ENCODE measurements at regions not wholly inside any gene's neighbourhood (a gene's known extent, or its start where the extent isn't known, plus 50 kb on each side); places are given as distances from the start of the nearest gene placed in this dataset.
"Not testable (repeated sequence)": the region's sequence is repeated elsewhere in the genome, so short reads cannot be mapped to it uniquely, and the experiment has no call there.

- no peaks in the 10 kb centered on the region for H3K79me2 ChIP-seq (ENCODE audit: control insufficient read depth, insufficient read depth, low read length, unreplicated experiment)
- no peaks in the 10 kb centered on the region for H3K36me3 ChIP-seq (ENCODE audit: insufficient read depth, low read length)
- no peaks in the 10 kb centered on the region for H3K27me3 ChIP-seq (ENCODE audit: insufficient read depth, low read length)
- H3K4me3 ChIP-seq (ENCODE audit: low read depth, low read length): no peak overlapping the region
- no peak overlapping the region for H2AFZ ChIP-seq (ENCODE audit: low read length, unreplicated experiment)
- no peak overlapping the region for H3K27ac ChIP-seq (ENCODE audit: low read depth, low read length)
- H3K4me1 ChIP-seq (ENCODE audit: control insufficient read depth, insufficient read depth, low read length, unreplicated experiment): no peaks in the 10 kb centered on the region
Measured at GRCh38 chr7:4472728-4473127, 209.4 kb upstream of the FOXK1 start.

- Histone ChIP-seq H2AFZ (ENCODE audit: low read length, unreplicated experiment) (no peak overlapping the region), H3K4me1 (ENCODE audit: control insufficient read depth, insufficient read depth, low read length, unreplicated experiment) (no peaks in the 10 kb centered on the region), H3K36me3 (ENCODE audit: insufficient read depth, low read length) (no peaks in the 10 kb centered on the region), H3K27me3 (ENCODE audit: insufficient read depth, low read length) (no peaks in the 10 kb centered on the region), H3K79me2 (ENCODE audit: control insufficient read depth, insufficient read depth, low read length, unreplicated experiment) (no peaks in the 10 kb centered on the region), H3K27ac (ENCODE audit: low read depth, low read length) (no peak overlapping the region), H3K4me3 (ENCODE audit: low read depth, low read length) (no peak overlapping the region)
Measured at GRCh38 chr7:4479367-4480039, 202.6 kb upstream of the FOXK1 start.

GRCh38 chr7:4480131-4480530 is 202.0 kb upstream of the FOXK1 start:
- H3K27ac ChIP-seq (ENCODE audit: low read depth, low read length); H3K4me3 ChIP-seq (ENCODE audit: low read depth, low read length): not testable (repeated sequence)

GRCh38 chr7:4483851-4484250 is 198.2 kb upstream of the FOXK1 start:
- Histone ChIP-seq H3K27ac (ENCODE audit: low read depth, low read length) (no peak overlapping the region), H2AFZ (ENCODE audit: low read length, unreplicated experiment) (no peak overlapping the region), H3K27me3 (ENCODE audit: insufficient read depth, low read length) (no peaks in the 10 kb centered on the region), H3K4me3 (ENCODE audit: low read depth, low read length) (no peak overlapping the region), H3K79me2 (ENCODE audit: control insufficient read depth, insufficient read depth, low read length, unreplicated experiment) (no peaks in the 10 kb centered on the region), H3K36me3 (ENCODE audit: insufficient read depth, low read length) (no peaks in the 10 kb centered on the region), H3K4me1 (ENCODE audit: control insufficient read depth, insufficient read depth, low read length, unreplicated experiment) (no peaks in the 10 kb centered on the region)

More at GRCh38 chr7:4480131-4480530, 202.0 kb upstream of the FOXK1 start:
- not testable (repeated sequence) for H3K27me3 ChIP-seq (ENCODE audit: insufficient read depth, low read length); H2AFZ ChIP-seq (ENCODE audit: low read length, unreplicated experiment); H3K79me2 ChIP-seq (ENCODE audit: control insufficient read depth, insufficient read depth, low read length, unreplicated experiment); H3K36me3 ChIP-seq (ENCODE audit: insufficient read depth, low read length); H3K4me1 ChIP-seq (ENCODE audit: control insufficient read depth, insufficient read depth, low read length, unreplicated experiment)

- no peak overlapping the region for H3K27ac ChIP-seq (ENCODE audit: low read depth, low read length)
- H3K4me3 ChIP-seq (ENCODE audit: low read depth, low read length): no peak overlapping the region
- H3K4me1 ChIP-seq (ENCODE audit: control insufficient read depth, insufficient read depth, low read length, unreplicated experiment): no peaks in the 10 kb centered on the region
- no peaks in the 10 kb centered on the region for H3K79me2 ChIP-seq (ENCODE audit: control insufficient read depth, insufficient read depth, low read length, unreplicated experiment)
- no peak overlapping the region for H2AFZ ChIP-seq (ENCODE audit: low read length, unreplicated experiment)
- H3K36me3 ChIP-seq (ENCODE audit: insufficient read depth, low read length): no peaks in the 10 kb centered on the region
- no peaks in the 10 kb centered on the region for H3K27me3 ChIP-seq (ENCODE audit: insufficient read depth, low read length)
Measured at GRCh38 chr7:4484545-4484944, 197.6 kb upstream of the FOXK1 start.

- Histone ChIP-seq H3K27ac (ENCODE audit: low read depth, low read length) (no peak overlapping the region), H2AFZ (ENCODE audit: low read length, unreplicated experiment) (no peak overlapping the region), H3K27me3 (ENCODE audit: insufficient read depth, low read length) (no peaks in the 10 kb centered on the region), H3K4me1 (ENCODE audit: control insufficient read depth, insufficient read depth, low read length, unreplicated experiment) (no peaks in the 10 kb centered on the region), H3K4me3 (ENCODE audit: low read depth, low read length) (no peak overlapping the region), H3K79me2 (ENCODE audit: control insufficient read depth, insufficient read depth, low read length, unreplicated experiment) (no peaks in the 10 kb centered on the region), H3K36me3 (ENCODE audit: insufficient read depth, low read length) (no peaks in the 10 kb centered on the region)
Measured at GRCh38 chr7:4486907-4487306, 195.2 kb upstream of the FOXK1 start.

- H3K27ac ChIP-seq (ENCODE audit: low read depth, low read length); H3K79me2 ChIP-seq (ENCODE audit: control insufficient read depth, insufficient read depth, low read length, unreplicated experiment); H3K4me1 ChIP-seq (ENCODE audit: control insufficient read depth, insufficient read depth, low read length, unreplicated experiment); H2AFZ ChIP-seq (ENCODE audit: low read length, unreplicated experiment); H3K36me3 ChIP-seq (ENCODE audit: insufficient read depth, low read length); H3K27me3 ChIP-seq (ENCODE audit: insufficient read depth, low read length); H3K4me3 ChIP-seq (ENCODE audit: low read depth, low read length): not testable (repeated sequence)
Measured at GRCh38 chr7:4496911-4497310, 185.2 kb upstream of the FOXK1 start.

- H3K4me3 ChIP-seq (ENCODE audit: low read depth, low read length): no peak overlapping the region
- H2AFZ ChIP-seq (ENCODE audit: low read length, unreplicated experiment): no peak overlapping the region
- H3K27me3 ChIP-seq (ENCODE audit: insufficient read depth, low read length): no peaks in the 10 kb centered on the region
- no peaks in the 10 kb centered on the region for H3K36me3 ChIP-seq (ENCODE audit: insufficient read depth, low read length)
- no peaks in the 10 kb centered on the region for H3K79me2 ChIP-seq (ENCODE audit: control insufficient read depth, insufficient read depth, low read length, unreplicated experiment)
- H3K27ac ChIP-seq (ENCODE audit: low read depth, low read length): no peak overlapping the region
- no peaks in the 10 kb centered on the region for H3K4me1 ChIP-seq (ENCODE audit: control insufficient read depth, insufficient read depth, low read length, unreplicated experiment)
Measured at GRCh38 chr7:4500812-4501211, 181.3 kb upstream of the FOXK1 start.

GRCh38 chr7:4507886-4508285 is 174.2 kb upstream of the FOXK1 start:
- not testable (repeated sequence) for H3K79me2 ChIP-seq (ENCODE audit: control insufficient read depth, insufficient read depth, low read length, unreplicated experiment)

GRCh38 chr7:4513450-4513849 is 168.6 kb upstream of the FOXK1 start:
- Histone ChIP-seq H3K79me2 (ENCODE audit: control insufficient read depth, insufficient read depth, low read length, unreplicated experiment) (no peaks in the 10 kb centered on the region), H3K4me3 (ENCODE audit: low read depth, low read length) (no peak overlapping the region), H3K4me1 (ENCODE audit: control insufficient read depth, insufficient read depth, low read length, unreplicated experiment) (no peaks in the 10 kb centered on the region), H3K36me3 (ENCODE audit: insufficient read depth, low read length) (no peaks in the 10 kb centered on the region), H3K27me3 (ENCODE audit: insufficient read depth, low read length) (no peaks in the 10 kb centered on the region), H2AFZ (ENCODE audit: low read length, unreplicated experiment) (no peak overlapping the region), H3K27ac (ENCODE audit: low read depth, low read length) (no peak overlapping the region)

More at GRCh38 chr7:4507886-4508285, 174.2 kb upstream of the FOXK1 start:
- H3K27me3 ChIP-seq (ENCODE audit: insufficient read depth, low read length); H3K36me3 ChIP-seq (ENCODE audit: insufficient read depth, low read length); H3K4me3 ChIP-seq (ENCODE audit: low read depth, low read length); H3K27ac ChIP-seq (ENCODE audit: low read depth, low read length); H2AFZ ChIP-seq (ENCODE audit: low read length, unreplicated experiment); H3K4me1 ChIP-seq (ENCODE audit: control insufficient read depth, insufficient read depth, low read length, unreplicated experiment): not testable (repeated sequence)

GRCh38 chr7:4519819-4520520 is 162.1 kb upstream of the FOXK1 start:
- Histone ChIP-seq H3K27ac (ENCODE audit: low read depth, low read length) (no peak overlapping the region), H2AFZ (ENCODE audit: low read length, unreplicated experiment) (no peak overlapping the region), H3K27me3 (ENCODE audit: insufficient read depth, low read length) (no peaks in the 10 kb centered on the region; the same call in 1 of the 2 replicates)

More at GRCh38 chr7:4519819-4520520, 162.1 kb upstream of the FOXK1 start:
- Histone ChIP-seq H3K79me2 (ENCODE audit: control insufficient read depth, insufficient read depth, low read length, unreplicated experiment) (no peaks in the 10 kb centered on the region), H3K4me3 (ENCODE audit: low read depth, low read length) (no peak overlapping the region), H3K4me1 (ENCODE audit: control insufficient read depth, insufficient read depth, low read length, unreplicated experiment) (no peaks in the 10 kb centered on the region), H3K36me3 (ENCODE audit: insufficient read depth, low read length) (no peaks in the 10 kb centered on the region)
